ENCODE measurements at regions not wholly inside any gene's neighbourhood (a gene's known extent, or its start where the extent isn't known, plus 50 kb on each side); places are given as distances from the start of the nearest gene placed in this dataset.
"Not testable (repeated sequence)": the region's sequence is repeated elsewhere in the genome, so short reads cannot be mapped to it uniquely, and the experiment has no call there.

- not testable (repeated sequence) for H3K4me3 ChIP-seq (replicated peaks in 1 of 4; ENCODE audit: control extremely low read depth in 1 of 4, insufficient read depth in 1 of 4, low read depth in 3 of 4, low read length in 4 of 4); H4K20me1 ChIP-seq (ENCODE audit: control insufficient read depth, extremely low read depth, insufficient read depth, low read length); H3K4me1 ChIP-seq (ENCODE audit: control insufficient read depth, extremely low read depth, insufficient read depth, low read length); H3K27ac ChIP-seq (ENCODE audit: insufficient read depth, low read length); H3K9ac ChIP-seq (ENCODE audit: insufficient read depth, low read length); H3K9me3 ChIP-seq (ENCODE audit: control insufficient read depth, insufficient read depth, low read depth, low read length); H3K27me3 ChIP-seq (ENCODE audit: control insufficient read depth, insufficient read depth, low read length); H3K36me3 ChIP-seq (ENCODE audit: control insufficient read depth, insufficient read depth, low read length); H3K4me2 ChIP-seq (ENCODE audit: extremely low read depth, insufficient read depth, low read length); H3K79me2 ChIP-seq (ENCODE audit: control insufficient read depth, insufficient read depth, low read length); H2AFZ ChIP-seq (ENCODE audit: low read length)
- DNase-seq (ENCODE audit: low read depth in 2 of 2), result peak in 1 of 2 donors; percentile 28
Measured at GRCh38 chr7:65193334-65194058, 180.2 kb upstream of the ZNF92 start.

DNA sequence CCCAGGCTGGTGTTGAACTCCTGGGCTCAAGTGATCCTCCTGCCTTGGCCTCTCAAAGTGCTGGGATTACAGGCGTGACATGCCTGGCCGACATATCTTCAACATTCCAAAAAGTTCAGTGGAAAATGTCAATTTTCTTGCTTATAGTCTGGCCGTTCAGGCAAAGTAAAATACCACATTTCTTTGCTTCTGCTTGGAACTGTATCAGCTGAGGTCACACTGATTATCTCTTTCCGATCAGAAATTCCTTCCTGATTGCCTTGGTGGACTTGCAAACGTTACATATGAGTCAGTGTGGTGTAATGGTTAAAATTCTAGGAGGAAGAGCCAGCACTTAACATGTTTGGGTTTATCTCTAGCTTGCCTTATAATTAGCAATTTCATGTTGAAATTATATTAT lies 170.6 kb upstream of the ERV3-1 start:
- not testable (repeated sequence) for H4K20me1 ChIP-seq (ENCODE audit: control insufficient read depth, extremely low read depth, insufficient read depth, low read length); H3K79me2 ChIP-seq (ENCODE audit: control insufficient read depth, insufficient read depth, low read length); H3K27me3 ChIP-seq (ENCODE audit: control insufficient read depth, insufficient read depth, low read length); H2AFZ ChIP-seq (ENCODE audit: low read length); H3K9me3 ChIP-seq (ENCODE audit: control insufficient read depth, insufficient read depth, low read depth, low read length); H3K9ac ChIP-seq (ENCODE audit: insufficient read depth, low read length); H3K36me3 ChIP-seq (ENCODE audit: control insufficient read depth, insufficient read depth, low read length); H3K4me2 ChIP-seq (ENCODE audit: extremely low read depth, insufficient read depth, low read length); H3K4me3 ChIP-seq (replicated peaks in 1 of 4; ENCODE audit: control extremely low read depth in 1 of 4, insufficient read depth in 1 of 4, low read depth in 3 of 4, low read length in 4 of 4); H3K27ac ChIP-seq (ENCODE audit: insufficient read depth, low read length); H3K4me1 ChIP-seq (ENCODE audit: control insufficient read depth, extremely low read depth, insufficient read depth, low read length)
- peak in 1 of 2 donors; percentile 56 for DNase-seq (ENCODE audit: low read depth in 2 of 2)

DNA sequence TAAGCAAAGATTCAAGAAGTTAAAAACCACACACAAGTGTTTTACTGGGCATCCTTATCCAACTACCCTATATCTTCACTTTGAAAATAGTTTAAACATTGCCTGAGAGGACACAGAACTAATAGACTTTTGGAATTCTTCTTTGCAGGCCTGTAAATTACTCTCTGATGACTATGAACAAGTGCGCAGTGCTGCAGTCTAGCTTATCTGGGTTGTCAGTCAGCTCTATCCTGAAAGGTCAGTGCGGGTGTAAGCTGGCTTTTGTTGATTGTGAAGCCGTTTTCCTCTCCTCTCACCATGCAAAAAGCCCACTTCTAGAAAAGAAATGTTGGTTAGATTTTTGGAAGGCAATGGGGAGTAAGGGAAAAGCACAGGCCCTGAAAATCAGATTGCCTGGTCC lies 143.6 kb upstream of the ERV3-1 start:
- not testable (repeated sequence) for H3K27ac ChIP-seq (ENCODE audit: insufficient read depth, low read length); H3K4me1 ChIP-seq (ENCODE audit: control insufficient read depth, extremely low read depth, insufficient read depth, low read length); H3K9me3 ChIP-seq (ENCODE audit: control insufficient read depth, insufficient read depth, low read depth, low read length); H3K4me3 ChIP-seq (replicated peaks in 1 of 4; ENCODE audit: control extremely low read depth in 1 of 4, insufficient read depth in 1 of 4, low read depth in 3 of 4, low read length in 4 of 4); H3K27me3 ChIP-seq (ENCODE audit: control insufficient read depth, insufficient read depth, low read length); H3K4me2 ChIP-seq (ENCODE audit: extremely low read depth, insufficient read depth, low read length); DNase-seq (ENCODE audit: low read depth in 2 of 2); H3K36me3 ChIP-seq (ENCODE audit: control insufficient read depth, insufficient read depth, low read length); H4K20me1 ChIP-seq (ENCODE audit: control insufficient read depth, extremely low read depth, insufficient read depth, low read length); H2AFZ ChIP-seq (ENCODE audit: low read length); H3K79me2 ChIP-seq (ENCODE audit: control insufficient read depth, insufficient read depth, low read length); H3K9ac ChIP-seq (ENCODE audit: insufficient read depth, low read length)

DNA sequence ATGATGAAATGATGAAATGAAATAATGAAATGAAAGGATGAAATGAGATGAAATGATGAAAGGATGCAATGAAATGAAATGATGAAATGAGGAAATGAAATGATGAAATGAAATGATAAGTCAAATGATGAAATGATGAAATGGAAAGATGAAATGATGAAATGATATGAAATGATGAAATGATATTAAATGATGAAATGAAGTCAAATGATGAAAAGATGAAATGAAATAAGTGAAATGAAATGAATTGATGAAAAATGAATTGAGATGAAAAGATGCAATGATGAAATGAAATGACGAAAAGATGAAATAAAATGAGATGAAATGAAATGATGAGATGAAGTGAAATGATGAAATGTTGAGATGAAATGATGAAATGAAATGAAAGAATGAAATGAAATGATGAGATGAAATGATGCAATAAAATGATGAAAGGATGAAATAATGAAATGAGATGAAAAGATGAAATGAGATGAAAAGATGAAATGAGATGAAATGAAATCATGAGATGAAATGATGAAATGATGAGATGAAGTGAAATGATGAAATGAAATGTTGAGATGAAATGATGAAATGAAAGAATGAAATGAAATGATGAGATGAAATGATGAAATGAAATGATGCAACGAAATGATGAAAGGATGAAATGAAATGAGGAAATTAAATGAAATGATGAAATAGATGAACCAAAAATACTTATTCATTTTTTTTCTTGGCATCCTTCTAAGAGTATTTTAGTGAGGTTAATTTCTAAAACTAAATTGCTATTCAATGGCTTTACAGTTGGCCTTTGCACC lies 139.8 kb upstream of the ERV3-1 start:
- H3K9me3 ChIP-seq (ENCODE audit: control insufficient read depth, insufficient read depth, low read depth, low read length); H3K27ac ChIP-seq (ENCODE audit: insufficient read depth, low read length); DNase-seq (ENCODE audit: low read depth in 2 of 2); H4K20me1 ChIP-seq (ENCODE audit: control insufficient read depth, extremely low read depth, insufficient read depth, low read length); H3K4me2 ChIP-seq (ENCODE audit: extremely low read depth, insufficient read depth, low read length); H3K27me3 ChIP-seq (ENCODE audit: control insufficient read depth, insufficient read depth, low read length); H3K4me3 ChIP-seq (replicated peaks in 1 of 4; ENCODE audit: control extremely low read depth in 1 of 4, insufficient read depth in 1 of 4, low read depth in 3 of 4, low read length in 4 of 4); H3K79me2 ChIP-seq (ENCODE audit: control insufficient read depth, insufficient read depth, low read length); H3K4me1 ChIP-seq (ENCODE audit: control insufficient read depth, extremely low read depth, insufficient read depth, low read length); H2AFZ ChIP-seq (ENCODE audit: low read length); H3K36me3 ChIP-seq (ENCODE audit: control insufficient read depth, insufficient read depth, low read length); H3K9ac ChIP-seq (ENCODE audit: insufficient read depth, low read length): not testable (repeated sequence)

GRCh38 chr7:65145710-65146109 lies 139.2 kb upstream of the ERV3-1 start:
- H4K20me1 ChIP-seq (ENCODE audit: control insufficient read depth, extremely low read depth, insufficient read depth, low read length); H3K27ac ChIP-seq (ENCODE audit: insufficient read depth, low read length); H3K79me2 ChIP-seq (ENCODE audit: control insufficient read depth, insufficient read depth, low read length); H3K4me1 ChIP-seq (ENCODE audit: control insufficient read depth, extremely low read depth, insufficient read depth, low read length); H3K36me3 ChIP-seq (ENCODE audit: control insufficient read depth, insufficient read depth, low read length); H3K27me3 ChIP-seq (ENCODE audit: control insufficient read depth, insufficient read depth, low read length); H3K9me3 ChIP-seq (ENCODE audit: control insufficient read depth, insufficient read depth, low read depth, low read length); H3K9ac ChIP-seq (ENCODE audit: insufficient read depth, low read length); DNase-seq (ENCODE audit: low read depth in 2 of 2); H3K4me2 ChIP-seq (ENCODE audit: extremely low read depth, insufficient read depth, low read length); H3K4me3 ChIP-seq (replicated peaks in 1 of 4; ENCODE audit: control extremely low read depth in 1 of 4, insufficient read depth in 1 of 4, low read depth in 3 of 4, low read length in 4 of 4); H2AFZ ChIP-seq (ENCODE audit: low read length): not testable (repeated sequence)

GRCh38 chr7:65145008-65145407 lies 138.5 kb upstream of the ERV3-1 start:
- H3K27ac ChIP-seq (ENCODE audit: insufficient read depth, low read length); DNase-seq (ENCODE audit: low read depth in 2 of 2); H3K9me3 ChIP-seq (ENCODE audit: control insufficient read depth, insufficient read depth, low read depth, low read length); H3K36me3 ChIP-seq (ENCODE audit: control insufficient read depth, insufficient read depth, low read length); H3K4me1 ChIP-seq (ENCODE audit: control insufficient read depth, extremely low read depth, insufficient read depth, low read length); H3K4me2 ChIP-seq (ENCODE audit: extremely low read depth, insufficient read depth, low read length); H3K27me3 ChIP-seq (ENCODE audit: control insufficient read depth, insufficient read depth, low read length); H3K4me3 ChIP-seq (replicated peaks in 1 of 4; ENCODE audit: control extremely low read depth in 1 of 4, insufficient read depth in 1 of 4, low read depth in 3 of 4, low read length in 4 of 4); H3K9ac ChIP-seq (ENCODE audit: insufficient read depth, low read length); H2AFZ ChIP-seq (ENCODE audit: low read length); H4K20me1 ChIP-seq (ENCODE audit: control insufficient read depth, extremely low read depth, insufficient read depth, low read length); H3K79me2 ChIP-seq (ENCODE audit: control insufficient read depth, insufficient read depth, low read length): not testable (repeated sequence)
